ENCODE measurements at regions not wholly inside any gene's neighbourhood (a gene's known extent, or its start where the extent isn't known, plus 50 kb on each side); places are given as distances from the start of the nearest gene placed in this dataset.
"Not testable (repeated sequence)": the region's sequence is repeated elsewhere in the genome, so short reads cannot be mapped to it uniquely, and the experiment has no call there.

GRCh38 chr2:144970410-144970809 lies 450.5 kb upstream of the ZEB2 start:
- not testable (repeated sequence) for H3K4me3 Mint-ChIP-seq, H3K27ac Mint-ChIP-seq, H3K27me3 Mint-ChIP-seq, H3K4me1 Mint-ChIP-seq, ATAC-seq, DNase-seq
- H3K9me3 Mint-ChIP-seq = peaks cover 22 to 27% of the 10 kb centered on the region in 2 donors

GRCh38 chr2:144969564-144969963 lies 449.6 kb upstream of the ZEB2 start:
- not testable (repeated sequence) for DNase-seq, H3K27ac Mint-ChIP-seq, H3K4me3 Mint-ChIP-seq, ATAC-seq, H3K4me1 Mint-ChIP-seq, H3K27me3 Mint-ChIP-seq
- peaks cover 28 to 35% of the 10 kb centered on the region in 2 donors for H3K9me3 Mint-ChIP-seq

- Mint-ChIP-seq H3K9me3 (peaks cover 41 to 50% of the 10 kb centered on the region in 2 donors), H3K27ac (no peak overlapping the region), H3K27me3 (peaks cover 2% of the 10 kb centered on the region), H3K4me3 (no peak overlapping the region), H3K4me1 (no peaks in the 10 kb centered on the region)
- DNase-seq (no peak), ATAC-seq (no peak)
These were observed 448.0 kb upstream of the ZEB2 start for GRCh38 chr2:144967961-144968360.

GRCh38 chr2:144965172-144965571 lies 445.3 kb upstream of the ZEB2 start:
- no peak for ATAC-seq
- Mint-ChIP-seq H3K4me1 (no peaks in the 10 kb centered on the region), H3K27me3 (peaks cover 7% of the 10 kb centered on the region), H3K4me3 (no peak overlapping the region), H3K9me3 (peaks cover 37 to 44% of the 10 kb centered on the region in 2 donors), H3K27ac (no peak overlapping the region)
- DNase-seq = no peak

- H3K9me3 Mint-ChIP-seq = peaks cover 24 to 38% of the 10 kb centered on the region in 2 donors
- H3K4me3 Mint-ChIP-seq = no peak overlapping the region
- DNase-seq (no peak), ATAC-seq (no peak)
- H3K4me1 Mint-ChIP-seq = no peaks in the 10 kb centered on the region
- no peak overlapping the region for H3K27ac Mint-ChIP-seq
- H3K27me3 Mint-ChIP-seq = peaks cover 7% of the 10 kb centered on the region
These were observed 443.1 kb upstream of the ZEB2 start for GRCh38 chr2:144963031-144963430.

GRCh38 chr2:144959416-144959815 lies 439.5 kb upstream of the ZEB2 start:
- peaks cover 7% of the 10 kb centered on the region for H3K27me3 Mint-ChIP-seq
- peaks cover 11 to 18% of the 10 kb centered on the region in 2 donors for H3K9me3 Mint-ChIP-seq
- DNase-seq = no peak
- no peaks in the 10 kb centered on the region for H3K4me1 Mint-ChIP-seq
- no peak overlapping the region for H3K4me3 Mint-ChIP-seq
- no peak overlapping the region for H3K27ac Mint-ChIP-seq
- no peak for ATAC-seq

- Mint-ChIP-seq H3K9me3 (no peaks in the 10 kb centered on the region), H3K27me3 (no peaks in the 10 kb centered on the region), H3K4me3 (no peak overlapping the region), H3K4me1 (no peaks in the 10 kb centered on the region), H3K27ac (no peak overlapping the region)
- DNase-seq (no peak), ATAC-seq (no peak)
These were observed 431.1 kb upstream of the ZEB2 start for GRCh38 chr2:144950899-144951560.

- no peaks in the 10 kb centered on the region for H3K27me3 Mint-ChIP-seq
- peak overlapping the region in 1 of 2 donors; percentile 74 for H3K27ac Mint-ChIP-seq
- DNase-seq = no peak
- H3K4me1 Mint-ChIP-seq = no peaks in the 10 kb centered on the region
- H3K9me3 Mint-ChIP-seq = no peaks in the 10 kb centered on the region
- no peak overlapping the region for H3K4me3 Mint-ChIP-seq
- peak; percentile 68 for ATAC-seq
These were observed 428.4 kb upstream of the ZEB2 start for GRCh38 chr2:144948205-144948855.

- Mint-ChIP-seq H3K27me3 (no peaks in the 10 kb centered on the region), H3K27ac (no peak overlapping the region), H3K4me3 (no peak overlapping the region), H3K4me1 (no peaks in the 10 kb centered on the region), H3K9me3 (no peaks in the 10 kb centered on the region)
- ATAC-seq = no peak
- DNase-seq = no peak
These were observed 427.8 kb upstream of the ZEB2 start for GRCh38 chr2:144947709-144948037.

GRCh38 chr2:144946263-144946662 lies 426.3 kb upstream of the ZEB2 start:
- Mint-ChIP-seq H3K4me3 (no peak overlapping the region), H3K4me1 (no peaks in the 10 kb centered on the region), H3K27ac (no peak overlapping the region), H3K27me3 (no peaks in the 10 kb centered on the region), H3K9me3 (no peaks in the 10 kb centered on the region)
- ATAC-seq (no peak), DNase-seq (no peak)

GRCh38 chr2:144944546-144945220 lies 424.8 kb upstream of the ZEB2 start:
- H3K27me3 Mint-ChIP-seq = no peaks in the 10 kb centered on the region
- DNase-seq = no peak
- H3K9me3 Mint-ChIP-seq = peaks cover 0 to 6% of the 10 kb centered on the region in 2 donors
- no peak overlapping the region for H3K27ac Mint-ChIP-seq
- no peaks in the 10 kb centered on the region for H3K4me1 Mint-ChIP-seq
- ATAC-seq = no peak
- no peak overlapping the region for H3K4me3 Mint-ChIP-seq

- no peak for DNase-seq
- H3K27me3 Mint-ChIP-seq = no peaks in the 10 kb centered on the region
- no peak overlapping the region for H3K27ac Mint-ChIP-seq
- peaks cover 0 to 6% of the 10 kb centered on the region in 2 donors for H3K9me3 Mint-ChIP-seq
- H3K4me3 Mint-ChIP-seq = no peak overlapping the region
- no peaks in the 10 kb centered on the region for H3K4me1 Mint-ChIP-seq
- no peak for ATAC-seq
These were observed 424.1 kb upstream of the ZEB2 start for GRCh38 chr2:144943986-144944385.

GRCh38 chr2:144943293-144943941 lies 423.5 kb upstream of the ZEB2 start:
- Mint-ChIP-seq H3K4me1 (no peaks in the 10 kb centered on the region), H3K9me3 (peaks cover 0 to 6% of the 10 kb centered on the region in 2 donors), H3K27ac (no peak overlapping the region), H3K27me3 (no peaks in the 10 kb centered on the region), H3K4me3 (no peak overlapping the region)
- ATAC-seq = no peak
- DNase-seq = no peak

GRCh38 chr2:144942516-144943256 lies 422.8 kb upstream of the ZEB2 start:
- no peak overlapping the region for H3K27ac Mint-ChIP-seq
- ATAC-seq (no peak), DNase-seq (no peak)
- no peaks in the 10 kb centered on the region for H3K4me1 Mint-ChIP-seq
- peaks cover 7% of the 10 kb centered on the region for H3K27me3 Mint-ChIP-seq
- no peak overlapping the region for H3K4me3 Mint-ChIP-seq
- H3K9me3 Mint-ChIP-seq = peaks cover 0 to 6% of the 10 kb centered on the region in 2 donors

- Mint-ChIP-seq H3K27ac (no peak overlapping the region), H3K4me1 (no peaks in the 10 kb centered on the region), H3K27me3 (peaks cover 8% of the 10 kb centered on the region), H3K4me3 (no peak overlapping the region), H3K9me3 (peaks cover 0 to 6% of the 10 kb centered on the region in 2 donors)
- DNase-seq = no peak
- ATAC-seq = no peak
These were observed 422.0 kb upstream of the ZEB2 start for GRCh38 chr2:144941743-144942488.
